ENCODE measurements at regions not wholly inside any gene's neighbourhood (a gene's known extent, or its start where the extent isn't known, plus 50 kb on each side); places are given as distances from the start of the nearest gene placed in this dataset.
A peak's percentile ranks its signal among the peaks of the same experiment; 100 is the strongest.

- peak; percentile 41; the same call in 1 of the 2 replicates for TF ChIP-seq HOMEZ (CRISPR knock-in tag; IDR thresholded peaks at IDR 0.05; ENCODE audit: low read depth)
- TF ChIP-seq KLF13 (CRISPR knock-in tag; IDR thresholded peaks at IDR 0.05): no peak
- TF ChIP-seq ZIK1 (CRISPR knock-in tag; IDR thresholded peaks at IDR 0.05; ENCODE audit: borderline replicate concordance, low read depth): no peak
- no peak for TF ChIP-seq ZMAT3 (CRISPR knock-in tag; conservative IDR thresholded peaks at IDR 0.05)
- peak; percentile 55; the same call in 1 of the 2 replicates for TF ChIP-seq ZNF430 (CRISPR knock-in tag; IDR thresholded peaks at IDR 0.05)
- no peak for TF ChIP-seq MATR3 (CRISPR knock-in tag; IDR thresholded peaks at IDR 0.05)
- no peak for TF ChIP-seq TBX3 (IDR thresholded peaks at IDR 0.05; ENCODE audit: borderline replicate concordance)
- TF ChIP-seq ZKSCAN1 (IDR thresholded peaks at IDR 0.05; ENCODE audit: low read length): no peak
- no peak for TF ChIP-seq TAF15 (IDR thresholded peaks at IDR 0.05; ENCODE audit: low read depth, low read length, poor library complexity, severe bottlenecking)
- no peak for TF ChIP-seq RFX3 (CRISPR knock-in tag; IDR thresholded peaks at IDR 0.05)
- peak; percentile 71; the same call in 1 of the 2 replicates for TF ChIP-seq NCOR1 (IDR thresholded peaks at IDR 0.05; ENCODE audit: borderline replicate concordance, low read length)
- 0 out of 2 replicates have a peak, but pooled peaks have one; percentile 11 for TF ChIP-seq ZNF691 (CRISPR knock-in tag; IDR thresholded peaks at IDR 0.05; ENCODE audit: borderline replicate concordance, low read depth)
- TF ChIP-seq ETV5 (CRISPR knock-in tag; IDR thresholded peaks at IDR 0.05; ENCODE audit: borderline replicate concordance): peak; percentile 71; the same call in 1 of the 2 replicates
- no peak for TF ChIP-seq ZNF780A (CRISPR knock-in tag; IDR thresholded peaks at IDR 0.05)
- no peak for TF ChIP-seq ZNF34 (CRISPR knock-in tag; IDR thresholded peaks at IDR 0.05; ENCODE audit: borderline replicate concordance)
- no peak for TF ChIP-seq PBX2 (CRISPR knock-in tag; IDR thresholded peaks at IDR 0.05)
- TF ChIP-seq GRHL1 (CRISPR knock-in tag; conservative IDR thresholded peaks at IDR 0.05): no peak
- no peak for TF ChIP-seq ZNF670 (CRISPR knock-in tag; IDR thresholded peaks at IDR 0.05; ENCODE audit: borderline replicate concordance)
- TF ChIP-seq ZNF513 (CRISPR knock-in tag; conservative IDR thresholded peaks at IDR 0.05): no peak
- no peak for TF ChIP-seq EEA1 (CRISPR knock-in tag; IDR thresholded peaks at IDR 0.05; ENCODE audit: borderline replicate concordance)
These were observed 111.7 kb upstream of the IRF2BP2 start (continued) for GRCh38 chr1:234721476-234722269.
